ENCODE measurements at regions not wholly inside any gene's neighbourhood (a gene's known extent, or its start where the extent isn't known, plus 50 kb on each side); places are given as distances from the start of the nearest gene placed in this dataset.
"Not testable (repeated sequence)": the region's sequence is repeated elsewhere in the genome, so short reads cannot be mapped to it uniquely, and the experiment has no call there.

DNA sequence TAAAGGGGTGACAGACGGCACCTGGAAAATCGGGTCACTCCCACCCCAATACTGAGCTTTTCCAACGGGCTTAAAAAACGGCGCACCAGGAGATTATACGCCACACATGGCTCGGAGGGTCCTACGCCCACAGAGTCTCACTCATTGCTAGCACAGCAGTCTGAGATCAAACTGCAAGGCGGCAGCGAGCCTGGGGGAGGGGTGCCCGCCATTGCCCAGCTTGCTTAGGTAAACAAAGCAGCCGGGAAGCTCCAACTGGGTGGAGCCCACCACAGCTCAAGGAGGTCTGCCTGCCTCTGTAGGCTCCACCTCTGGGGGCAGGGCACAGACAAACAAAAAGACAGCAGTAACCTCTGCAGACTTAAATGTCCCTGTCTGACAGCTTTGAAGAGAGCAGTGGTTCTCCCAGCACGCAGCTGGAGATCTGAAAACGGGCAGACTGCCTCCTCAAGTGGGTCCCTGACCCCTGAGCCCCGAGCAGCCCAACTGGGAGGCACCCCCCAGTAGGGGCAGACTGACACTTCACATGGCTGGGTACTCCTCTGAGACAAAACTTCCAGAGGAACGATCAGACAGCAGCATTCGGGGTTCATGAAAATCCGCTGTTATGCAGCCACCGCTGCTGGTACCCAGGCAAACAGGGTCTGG lies 162.8 kb upstream of the GJE1 start:
- DNase-seq (ENCODE audit: low read depth) = not testable (repeated sequence)

DNA sequence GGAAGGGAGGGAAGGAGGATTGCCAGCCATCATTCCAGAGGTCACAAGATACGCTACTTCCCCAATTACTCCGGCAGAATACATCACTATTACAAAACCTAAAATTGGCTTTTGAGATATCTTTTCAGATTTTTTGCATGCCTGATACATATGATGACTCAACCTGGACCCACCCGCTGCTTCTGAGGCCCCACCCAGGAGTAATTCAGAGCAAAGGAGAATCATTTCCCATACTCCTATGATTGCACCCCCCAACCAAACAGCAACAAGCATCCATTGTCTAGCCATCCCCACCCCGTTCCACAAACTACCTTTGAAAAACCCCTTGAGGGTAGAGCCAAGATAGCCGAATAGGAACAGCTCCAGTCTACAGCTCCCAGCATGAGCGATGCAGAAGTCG lies 163.5 kb upstream of the GJE1 start:
- no peak for DNase-seq (ENCODE audit: low read depth)

DNA sequence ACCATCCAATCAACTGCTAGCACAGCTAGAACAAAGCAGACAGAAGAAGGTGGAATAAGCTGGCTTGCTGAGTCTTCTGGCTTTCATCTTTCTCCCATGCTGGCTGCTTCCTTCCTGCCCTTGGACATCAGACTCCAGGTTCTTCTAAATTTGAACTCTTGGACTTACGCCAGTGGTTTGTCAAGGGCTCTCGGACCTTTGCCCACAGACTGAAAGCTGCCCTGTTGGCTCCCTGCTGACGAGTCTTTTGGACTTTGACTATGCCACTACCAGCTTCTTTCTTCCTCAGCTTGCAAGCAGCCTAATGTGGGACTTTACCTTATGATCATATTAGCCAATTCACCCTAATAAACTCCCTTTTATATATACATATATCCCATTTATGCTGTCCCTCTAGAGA lies 164.1 kb upstream of the GJE1 start:
- DNase-seq (ENCODE audit: low read depth) = no peak

DNA sequence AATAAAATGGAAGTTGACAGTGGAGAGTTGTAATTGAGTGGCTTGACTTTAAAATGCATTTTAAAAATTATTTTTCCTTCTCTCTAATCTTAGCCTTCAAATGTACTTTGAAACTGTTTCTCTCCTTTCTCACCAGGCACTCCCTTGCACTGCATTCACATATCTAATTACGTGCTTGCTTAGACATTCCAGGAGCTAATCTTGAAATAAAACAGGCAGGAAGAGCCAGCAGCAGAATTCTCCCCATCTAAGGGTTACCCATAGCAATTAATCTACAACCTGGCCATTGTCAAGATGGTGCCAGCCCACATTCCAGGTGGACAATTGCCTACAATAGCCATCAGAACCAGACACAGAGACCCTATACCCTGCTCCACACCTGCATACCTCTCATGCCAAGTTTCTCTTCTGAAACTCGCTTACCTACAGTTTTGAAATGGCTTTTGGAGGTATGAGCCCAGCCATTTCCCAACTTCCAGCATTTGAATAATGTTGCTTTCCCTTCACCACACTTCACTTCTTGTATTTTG lies 167.6 kb upstream of the GJE1 start:
- no peak for DNase-seq (ENCODE audit: low read depth)

DNA sequence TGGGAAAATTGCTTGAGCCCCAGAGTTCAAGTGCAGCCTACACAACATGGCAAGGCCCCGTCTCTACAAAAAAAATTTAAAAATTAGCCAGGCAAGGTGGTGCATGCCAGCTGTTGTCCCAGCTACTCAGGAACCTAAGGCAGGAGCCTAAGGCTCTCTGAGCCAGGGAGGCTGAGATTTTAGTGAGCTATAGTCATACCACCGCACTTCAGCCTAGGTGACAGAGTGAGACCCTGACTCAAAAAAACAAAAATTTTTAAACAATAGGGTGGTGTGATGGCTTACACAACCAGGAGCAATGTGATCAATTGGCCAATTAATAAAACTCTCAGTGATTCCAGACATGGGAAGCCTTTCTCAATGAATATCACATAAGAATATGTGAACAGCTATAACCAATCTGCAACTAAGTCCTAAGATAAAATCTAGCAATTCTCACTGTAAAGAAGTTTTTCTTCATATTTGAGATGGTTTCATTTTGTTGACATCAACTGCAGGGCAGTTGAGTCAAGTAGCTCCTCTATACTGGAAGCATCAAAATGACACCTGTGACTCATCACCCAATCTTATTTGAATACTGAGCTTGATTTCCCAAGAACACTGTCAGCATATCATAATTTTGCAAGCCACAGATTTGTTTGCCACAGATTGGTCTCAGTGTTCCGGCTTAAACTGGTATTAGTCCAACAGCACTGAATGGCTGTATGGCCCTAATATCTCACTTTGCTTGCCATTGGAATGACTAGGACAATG lies 169.0 kb upstream of the GJE1 start:
- peak; percentile 43 for DNase-seq (ENCODE audit: low read depth)

DNA sequence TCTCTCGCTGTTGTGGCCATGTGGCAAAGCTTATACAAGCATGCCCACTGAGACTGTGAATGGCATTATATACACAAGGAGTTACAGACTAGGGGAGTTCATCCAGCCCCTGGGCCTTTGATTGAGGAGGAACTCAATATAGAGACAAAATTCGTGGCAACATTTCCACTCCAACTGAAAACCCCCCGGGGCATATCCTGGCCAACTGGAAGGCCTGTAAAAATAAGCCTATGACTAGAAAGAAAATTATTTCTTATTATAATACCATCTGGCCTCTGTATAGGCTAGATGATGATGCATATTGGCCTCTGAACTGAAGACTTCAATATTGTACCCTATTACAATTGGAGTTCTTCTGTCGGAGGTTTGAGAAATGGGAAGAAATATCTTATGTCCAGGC lies 175.5 kb upstream of the GJE1 start:
- DNase-seq (ENCODE audit: low read depth) = peak; percentile 42

DNA sequence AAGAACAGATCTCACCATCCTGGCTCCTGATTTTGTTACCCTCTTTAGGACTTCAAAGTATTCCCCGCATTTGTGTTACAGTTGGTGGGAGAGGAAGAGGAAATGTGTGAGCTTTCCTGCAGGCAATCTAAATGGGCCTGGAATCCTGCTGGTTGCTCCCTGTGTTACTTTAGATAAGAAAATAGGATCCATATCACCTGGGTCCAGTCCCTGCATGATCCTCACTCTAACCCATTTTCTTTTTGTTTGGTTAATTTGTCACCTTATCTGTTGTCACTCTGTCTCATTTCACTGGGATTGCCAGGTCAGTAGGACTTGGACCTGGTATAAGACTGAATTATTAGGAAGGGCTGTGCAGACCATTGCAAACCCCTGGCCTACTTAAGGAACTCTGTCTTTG lies 175.9 kb upstream of the GJE1 start:
- no peak for DNase-seq (ENCODE audit: low read depth)

DNA sequence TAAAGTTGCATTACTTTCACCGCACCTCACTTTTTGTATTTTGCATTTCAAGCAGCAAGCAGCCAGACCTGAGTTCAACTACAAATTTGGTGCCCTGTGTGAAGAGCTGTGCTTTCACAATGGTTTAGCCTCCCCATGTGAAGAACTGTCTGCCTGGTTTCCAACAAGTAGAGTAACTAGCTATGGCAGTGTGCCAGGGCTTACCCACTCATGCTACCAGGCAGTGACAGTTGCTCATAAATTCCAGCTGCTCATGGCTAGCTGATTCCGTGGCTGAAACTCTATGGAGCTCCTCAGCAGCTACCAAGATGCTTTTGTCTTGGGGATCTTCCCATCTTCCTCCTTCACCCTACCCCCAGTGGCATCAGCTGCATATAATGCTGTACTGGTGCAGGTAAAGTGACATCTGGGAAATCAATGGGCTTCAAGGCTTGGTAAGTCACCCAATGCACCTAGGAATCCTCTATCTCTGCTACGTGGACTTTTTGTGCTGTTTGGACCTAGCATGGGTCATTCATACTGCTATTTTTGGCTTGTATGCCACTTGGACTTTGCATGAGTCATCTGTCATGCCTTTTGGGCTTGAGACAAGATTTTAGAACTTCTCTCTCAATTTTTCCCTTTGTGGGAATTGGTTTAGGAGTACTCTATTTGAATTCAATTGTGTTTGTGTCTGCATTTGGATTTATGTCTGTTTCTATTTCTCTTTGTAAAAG lies 176.5 kb upstream of the GJE1 start:
- DNase-seq (ENCODE audit: low read depth) = peak; percentile 15

DNA sequence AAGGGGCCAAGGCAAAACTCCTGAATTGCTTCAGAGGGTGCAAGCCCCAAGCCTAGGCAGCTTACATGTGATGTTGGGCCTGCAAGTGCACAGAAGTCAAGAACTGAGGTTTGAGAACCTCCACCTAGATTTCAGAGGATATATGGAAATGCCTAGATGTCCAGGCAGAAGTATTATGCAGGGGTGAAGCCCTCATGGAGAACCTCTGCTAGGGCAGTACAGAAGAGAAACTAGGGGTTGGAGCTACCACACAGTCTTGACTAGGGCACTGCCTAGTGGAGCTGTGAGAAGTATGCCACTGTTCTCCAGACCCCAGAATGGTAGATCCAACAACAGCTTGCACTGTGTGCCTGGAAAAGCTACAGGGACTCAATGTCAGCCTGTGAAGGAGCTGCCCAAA lies 179.7 kb upstream of the GJE1 start:
- DNase-seq (ENCODE audit: low read depth) = no peak

DNA sequence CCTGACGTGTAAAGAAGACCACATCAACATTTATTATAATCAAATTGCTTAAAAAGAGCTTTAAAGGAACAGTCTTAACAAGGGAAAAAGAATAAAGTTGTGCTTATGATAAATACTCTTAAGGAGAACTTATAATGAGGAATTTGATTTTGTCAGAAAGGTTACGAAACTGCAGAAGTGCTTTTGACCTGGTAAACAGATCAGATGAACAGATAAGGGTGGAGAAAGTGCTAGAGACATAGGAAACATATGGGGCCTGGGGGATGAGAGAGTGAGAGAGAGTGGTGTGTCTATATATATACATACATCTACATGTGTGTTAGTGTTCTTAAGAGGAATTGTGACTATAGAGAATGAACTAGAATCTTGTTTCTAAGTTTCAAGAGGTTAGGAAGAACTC lies 186.2 kb upstream of the GJE1 start:
- no peak for DNase-seq (ENCODE audit: low read depth)

DNA sequence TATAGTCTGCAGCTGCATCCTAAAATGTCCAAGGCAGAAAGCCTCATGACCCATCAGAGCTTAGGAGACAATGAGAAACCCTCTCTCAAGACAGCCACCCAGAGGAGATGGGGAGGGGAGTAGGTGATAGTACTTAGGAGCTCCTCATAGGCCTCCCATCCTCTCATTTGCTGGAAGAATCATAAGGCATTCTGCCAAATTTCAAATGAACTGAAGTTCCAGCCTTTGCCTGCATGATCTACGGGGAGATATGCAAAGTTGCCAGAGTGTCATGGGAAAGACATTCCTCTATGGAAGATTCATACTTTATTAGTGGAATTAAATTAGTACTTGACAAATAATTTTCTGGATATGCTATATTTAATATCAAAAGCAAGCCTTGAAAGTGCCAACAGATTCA lies 194.1 kb upstream of the GJE1 start:
- no peak for DNase-seq (ENCODE audit: low read depth)

DNA sequence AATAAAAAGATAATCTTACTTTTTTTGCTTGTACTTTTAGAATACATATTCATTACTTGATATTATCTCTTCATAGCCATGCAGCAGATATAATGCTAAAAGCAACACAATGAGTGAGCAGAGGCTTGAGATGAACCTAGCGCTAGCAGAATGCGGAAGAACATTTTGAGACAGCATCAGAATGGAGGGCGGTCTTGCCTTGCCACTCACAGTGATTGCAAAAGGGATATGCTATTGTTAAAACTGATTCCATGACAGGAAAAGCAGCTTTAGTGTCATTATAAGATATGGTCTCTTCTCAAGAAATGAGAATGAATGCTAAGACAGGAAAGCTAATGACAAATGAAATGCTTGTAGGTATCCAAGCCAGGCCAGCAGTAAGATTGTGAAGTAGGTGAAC lies 200.0 kb upstream of the GJE1 start:
- DNase-seq (ENCODE audit: low read depth) = no peak

DNA sequence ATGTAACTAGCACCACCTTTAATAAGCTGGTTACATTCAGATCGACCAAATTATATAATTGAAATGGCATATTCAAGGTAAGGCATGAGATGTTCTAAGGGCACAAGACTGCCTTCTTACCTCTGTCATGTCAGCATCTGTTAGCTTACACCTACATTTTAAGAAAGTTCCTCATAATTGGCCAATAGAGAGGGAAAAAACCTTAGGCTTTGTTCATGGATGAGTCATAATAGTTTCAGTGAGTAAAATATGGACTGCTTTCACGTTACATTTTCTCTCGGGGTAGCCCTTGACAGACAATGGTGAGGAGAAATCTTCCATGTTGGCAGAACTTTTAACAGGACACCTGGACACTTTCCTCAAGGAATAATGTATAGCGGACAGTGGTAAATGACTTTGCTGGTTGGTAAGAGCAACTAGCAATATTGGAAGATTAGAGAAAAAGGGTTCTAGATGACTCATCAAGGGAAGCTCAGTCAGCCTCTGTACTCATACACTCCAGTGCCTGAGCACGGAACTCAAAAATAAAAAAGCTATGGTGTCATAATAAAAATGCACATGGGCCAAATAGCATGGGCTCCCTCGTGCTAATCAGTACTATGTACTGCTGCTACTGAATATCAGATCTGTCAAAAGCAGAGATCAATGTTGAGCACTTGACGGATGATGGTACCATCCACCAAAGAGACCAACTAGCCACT lies 206.4 kb upstream of the GJE1 start:
- peak; percentile 22 for DNase-seq (ENCODE audit: low read depth)

DNA sequence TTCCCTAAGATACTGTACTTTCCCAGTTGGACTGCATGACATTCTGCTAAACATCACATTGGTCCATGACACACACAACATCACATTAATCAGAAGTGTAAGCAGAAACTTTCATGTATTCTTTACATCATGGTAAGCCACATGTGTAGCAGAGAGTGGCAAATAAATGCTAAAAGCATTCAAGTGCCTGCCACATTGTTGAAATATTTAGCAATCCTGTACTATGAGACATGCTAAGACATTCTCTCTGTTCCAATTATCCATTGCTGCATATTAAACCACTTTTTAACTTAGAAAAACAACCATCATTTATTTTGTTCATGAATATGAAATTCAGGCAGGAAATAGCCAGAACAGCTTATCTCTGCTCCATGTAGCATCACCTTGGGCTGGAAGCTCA lies 207.7 kb upstream of the GJE1 start:
- DNase-seq (ENCODE audit: low read depth) = peak; percentile 14

DNA sequence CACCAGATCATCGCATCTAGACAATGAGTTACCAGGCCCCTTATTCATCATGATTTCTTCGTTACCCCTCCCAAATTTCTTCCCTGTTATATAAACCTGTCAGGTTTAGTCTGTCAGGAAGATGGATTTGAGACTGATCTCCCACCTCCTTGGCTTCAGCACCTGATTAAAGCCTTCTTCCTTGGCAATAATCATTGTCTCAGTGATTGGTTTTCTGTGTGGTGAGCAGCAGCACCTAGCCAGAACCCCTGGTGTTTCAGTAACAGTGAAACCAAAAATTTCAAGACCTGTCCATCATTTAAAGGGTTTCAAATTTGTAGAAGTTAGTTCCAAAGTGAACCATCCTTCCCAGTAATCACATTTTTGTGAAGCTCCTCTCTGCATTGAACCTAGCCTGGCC lies 209.8 kb upstream of the GJE1 start:
- no peak for DNase-seq (ENCODE audit: low read depth)

DNA sequence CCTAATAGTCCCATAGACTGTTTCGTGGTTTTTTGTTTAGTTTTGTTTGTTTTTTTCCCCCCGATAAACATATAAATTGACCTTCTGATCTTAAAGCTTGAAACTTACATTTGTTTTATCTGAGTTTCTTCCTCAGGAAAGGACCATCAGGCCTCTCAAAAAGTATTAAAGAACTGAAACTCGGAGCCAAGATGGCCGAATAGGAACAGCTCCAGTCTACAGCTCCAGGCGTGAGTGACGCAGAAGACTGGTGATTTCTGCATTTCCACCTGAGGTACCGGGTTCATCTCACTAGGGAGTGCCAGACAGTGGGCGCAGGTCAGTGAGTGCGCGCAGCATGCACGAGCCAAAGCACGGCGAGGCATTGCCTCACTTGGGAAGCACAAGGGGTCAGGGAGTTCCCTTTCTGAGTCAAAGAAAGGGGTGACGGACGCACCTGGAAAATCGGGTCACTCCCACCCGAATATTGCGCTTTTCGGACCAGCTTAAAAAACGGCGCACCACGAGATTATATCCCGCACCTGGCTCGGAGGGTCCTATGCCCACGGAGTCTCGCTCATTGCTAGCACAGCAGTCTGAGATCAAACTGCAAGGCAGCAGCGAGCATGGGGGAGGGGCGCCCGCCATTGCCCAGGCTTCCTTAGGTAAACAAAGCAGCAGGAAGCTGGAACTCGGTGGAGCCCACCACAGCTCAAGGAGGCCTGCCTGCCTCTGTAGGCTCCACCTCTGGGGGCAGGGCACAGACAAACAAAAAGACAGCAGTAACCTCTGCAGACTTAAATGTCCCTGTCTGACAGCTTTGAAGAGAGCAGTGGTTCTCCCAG lies 215.8 kb upstream of the GJE1 start:
- not testable (repeated sequence) for DNase-seq (ENCODE audit: low read depth)

DNA sequence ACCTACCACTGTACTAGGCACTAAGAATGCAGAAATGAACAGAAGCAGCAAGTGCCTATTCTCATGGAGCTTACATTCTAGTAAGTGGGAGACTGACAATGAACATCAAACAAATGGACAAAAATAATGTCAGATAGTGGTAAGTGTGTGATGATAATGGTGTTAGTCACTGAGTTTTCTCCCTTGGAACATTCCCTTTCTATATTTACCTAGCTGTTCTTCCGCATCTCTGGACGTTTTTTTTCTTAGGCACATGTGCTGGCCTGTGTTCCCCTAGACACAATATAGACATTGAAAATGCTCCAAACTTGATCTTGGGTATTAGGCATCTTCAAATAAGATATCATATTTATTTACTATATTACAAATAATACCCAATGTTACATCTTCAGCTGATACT lies 218.1 kb upstream of the GJE1 start:
- no peak for DNase-seq (ENCODE audit: low read depth)

DNA sequence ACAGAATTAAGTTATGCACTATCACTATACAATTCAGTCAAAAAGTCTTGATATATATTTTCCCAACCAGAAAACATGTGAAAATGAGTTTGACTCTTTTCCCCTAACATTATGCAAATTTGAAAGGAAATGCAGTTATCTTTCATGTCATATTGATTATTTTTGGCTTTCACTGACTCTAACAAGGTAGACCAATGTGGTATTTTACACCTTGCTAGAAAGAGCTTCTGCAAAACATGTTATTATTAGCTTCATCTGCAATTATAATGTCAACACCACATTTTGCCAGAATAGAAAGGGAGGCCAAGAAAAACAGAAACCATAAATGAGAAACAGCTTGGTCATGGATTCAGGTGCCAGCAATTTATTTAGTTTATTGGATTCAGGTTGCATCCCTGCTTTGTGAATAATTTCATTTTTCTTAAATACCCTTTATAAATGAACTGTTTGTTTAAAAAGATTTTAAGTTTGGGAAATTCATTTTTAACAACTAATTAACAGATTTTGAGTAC lies 226.1 kb upstream of the GJE1 start:
- DNase-seq (ENCODE audit: low read depth) = no peak

DNA sequence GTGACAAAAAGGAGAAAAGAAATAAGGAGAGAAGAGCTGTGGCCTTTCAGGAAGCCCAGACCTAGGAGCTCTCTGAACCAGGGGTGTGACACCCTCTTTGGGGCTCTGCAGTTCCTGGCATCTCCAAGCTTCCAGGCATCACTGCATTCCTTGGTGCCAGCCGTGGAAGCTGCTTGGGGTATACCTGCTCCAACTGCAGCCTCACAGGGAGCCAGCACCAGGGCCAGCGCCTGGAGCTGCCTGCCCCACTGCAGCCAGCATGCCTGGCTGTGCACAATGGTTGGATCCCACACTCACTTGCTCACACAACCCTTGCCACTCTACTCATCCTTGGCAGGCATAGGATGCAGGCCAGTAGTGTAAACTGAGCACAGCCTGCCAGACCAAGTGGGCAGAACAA lies 242.1 kb upstream of the GJE1 start:
- DNase-seq (ENCODE audit: low read depth) = no peak

DNA sequence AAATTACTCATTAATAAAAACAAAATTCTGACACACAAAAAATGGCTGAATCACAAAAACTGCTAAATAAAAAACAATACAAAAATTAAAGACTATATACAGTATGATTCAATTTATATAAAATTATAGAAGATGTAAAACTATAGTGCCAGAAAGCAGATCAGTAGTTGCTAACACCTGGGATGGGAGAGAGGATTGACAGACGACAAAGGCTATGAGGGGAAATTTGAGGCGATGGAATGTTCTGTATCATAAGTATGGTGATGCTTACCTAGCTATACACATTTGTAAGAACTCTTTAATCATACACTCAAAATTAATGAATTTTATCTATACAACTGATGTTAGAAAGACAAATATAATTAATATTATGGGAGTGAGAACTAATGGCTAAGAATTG lies 247.9 kb upstream of the GJE1 start:
- DNase-seq (ENCODE audit: low read depth) = no peak

DNA sequence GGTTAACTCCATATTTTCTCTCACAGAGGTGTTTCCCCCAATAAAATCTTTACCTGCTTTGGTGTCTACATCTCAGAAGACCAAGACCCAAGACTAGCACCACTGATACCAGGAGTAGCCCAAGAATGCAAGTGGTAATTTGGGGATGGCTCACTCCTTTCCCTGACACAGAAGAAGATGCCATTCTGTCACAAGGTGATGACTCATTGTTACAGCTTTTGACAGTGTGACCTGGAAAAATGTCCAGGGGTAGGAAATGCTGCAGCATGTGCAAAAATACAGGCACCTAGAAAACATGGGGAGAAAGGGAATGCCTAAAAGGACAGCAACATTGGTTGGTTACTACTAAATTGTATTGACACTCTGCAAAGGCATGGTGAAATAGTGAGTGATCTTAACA lies 254.0 kb upstream of the GJE1 start:
- DNase-seq (ENCODE audit: low read depth) = peak; percentile 24
